ENCODE measurements at regions not wholly inside any gene's neighbourhood (a gene's known extent, or its start where the extent isn't known, plus 50 kb on each side); places are given as distances from the start of the nearest gene placed in this dataset.

GRCh38 chr5:5971203-5971602, 407.1 kb downstream of the MED10 start:
- no peak for TF ChIP-seq CTCF (IDR thresholded peaks at IDR 0.05; ENCODE audit: insufficient read depth, low read depth, low read length)
- H3K4me3 ChIP-seq (ENCODE audit: low read depth, low read length) = no peak overlapping the region
- DNase-seq (ENCODE audit: low read depth) = no peak

GRCh38 chr5:5969942-5970483, 408.3 kb downstream of the MED10 start:
- no peak for TF ChIP-seq CTCF (IDR thresholded peaks at IDR 0.05; ENCODE audit: insufficient read depth, low read depth, low read length)
- no peak overlapping the region for H3K4me3 ChIP-seq (ENCODE audit: low read depth, low read length)
- DNase-seq (ENCODE audit: low read depth) = no peak

- no peak for TF ChIP-seq CTCF (IDR thresholded peaks at IDR 0.05; ENCODE audit: insufficient read depth, low read depth, low read length)
- no peak overlapping the region for H3K4me3 ChIP-seq (ENCODE audit: low read depth, low read length)
- no peak for DNase-seq (ENCODE audit: low read depth)
These were observed 409.4 kb downstream of the MED10 start for GRCh38 chr5:5968981-5969380.

GRCh38 chr5:5967944-5968343, 410.4 kb downstream of the MED10 start:
- no peak overlapping the region for H3K4me3 ChIP-seq (ENCODE audit: low read depth, low read length)
- no peak for DNase-seq (ENCODE audit: low read depth)
- TF ChIP-seq CTCF (IDR thresholded peaks at IDR 0.05; ENCODE audit: insufficient read depth, low read depth, low read length) = no peak

GRCh38 chr5:5967373-5967772, 411.0 kb downstream of the MED10 start:
- no peak for DNase-seq (ENCODE audit: low read depth)
- no peak overlapping the region for H3K4me3 ChIP-seq (ENCODE audit: low read depth, low read length)
- TF ChIP-seq CTCF (IDR thresholded peaks at IDR 0.05; ENCODE audit: insufficient read depth, low read depth, low read length) = no peak

- DNase-seq (ENCODE audit: low read depth) = no peak
- no peak overlapping the region for H3K4me3 ChIP-seq (ENCODE audit: low read depth, low read length)
- no peak for TF ChIP-seq CTCF (IDR thresholded peaks at IDR 0.05; ENCODE audit: insufficient read depth, low read depth, low read length)
These were observed 413.2 kb downstream of the MED10 start for GRCh38 chr5:5965132-5965531.

GRCh38 chr5:5964347-5964746, 414.0 kb downstream of the MED10 start:
- no peak for TF ChIP-seq CTCF (IDR thresholded peaks at IDR 0.05; ENCODE audit: insufficient read depth, low read depth, low read length)
- no peak for DNase-seq (ENCODE audit: low read depth)
- H3K4me3 ChIP-seq (ENCODE audit: low read depth, low read length) = no peak overlapping the region

Data from fibroblast of villous mesenchyme (primary cell).